HAP-1 (cell line): ENCODE measurements at regions not wholly inside any gene's neighbourhood (a gene's known extent, or its start where the extent isn't known, plus 50 kb on each side); places are given as distances from the start of the nearest gene placed in this dataset.
A peak's percentile ranks its signal among the peaks of the same experiment; 100 is the strongest.
"Not testable (repeated sequence)": the region's sequence is repeated elsewhere in the genome, so short reads cannot be mapped to it uniquely, and the experiment has no call there.

Experiments
- DNase-seq, 2 experiments: peaks; one replicate each; pipeline ENCODE4 v3.0.0-alpha.2; 2016 to 2020; ENCODE audit warnings: low spot score in 2 of 2
- H3K27me3 ChIP-seq: fragments of 250-450 bp; sonication (Bioruptor Pico); 2 replicates; pipeline ENCODE4 v1.5.1; 2020; ENCODE audit warnings: low read depth, mild to moderate bottlenecking, moderate library complexity
- H3K36me3 ChIP-seq: fragments of 250-450 bp; sonication (Bioruptor Pico); replicated peaks from 2 replicates; pipeline ENCODE4 v1.5.1; 2020; ENCODE audit warnings: mild to moderate bottlenecking
- H3K4me1 ChIP-seq: fragments of 250-450 bp; sonication (Bioruptor Pico); 2 replicates; pipeline ENCODE4 v1.5.1; 2020; ENCODE audit warnings: mild to moderate bottlenecking
- H3K4me3 ChIP-seq: fragments of 250-450 bp; sonication (Bioruptor Pico); 2 replicates; pipeline ENCODE4 v1.5.1; 2020; ENCODE audit warnings: mild to moderate bottlenecking, moderate library complexity
- H3K9me3 ChIP-seq: fragments of 250-450 bp; sonication (Bioruptor Pico); 2 replicates; pipeline ENCODE4 v1.5.1; 2020; ENCODE audit warnings: mild to moderate bottlenecking, moderate library complexity
- in situ Hi-C: fragments of 300-500 bp; cut with MboI; formaldehyde crosslinking; loops from 3 replicates; pipeline ENCODE4 v1.14.3; 2020; ENCODE audit warnings: low sequenced_read_pairs, inconsistent platforms, mixed read lengths

DNA sequence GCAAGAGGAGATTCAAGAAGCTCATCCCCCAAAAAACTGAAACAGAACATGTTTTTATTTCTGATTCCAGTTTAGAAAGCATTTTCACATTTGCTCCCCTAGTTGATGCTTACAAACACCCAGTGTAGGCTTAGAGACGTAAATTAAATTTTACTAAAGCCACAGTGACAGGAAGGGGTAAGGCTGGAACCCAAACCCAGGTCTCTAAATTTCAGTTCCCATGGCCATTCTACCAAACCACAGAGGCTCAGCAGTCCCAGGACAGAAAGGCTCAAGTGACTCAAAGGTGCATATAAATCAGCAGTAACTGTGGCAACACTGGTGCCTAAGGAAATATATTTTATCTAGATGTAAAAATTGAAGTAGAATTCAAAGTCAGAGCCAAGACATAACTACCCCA is 128.7 kb downstream of the CEP120 start:
- Histone ChIP-seq H3K4me3 (no peak overlapping the region), H3K4me1 (no peaks in the 10 kb centered on the region), H3K36me3 (no peaks in the 10 kb centered on the region), H3K27me3 (no peaks in the 10 kb centered on the region), H3K9me3 (no peaks in the 10 kb centered on the region)
- in situ Hi-C loops = no loop called here
- DNase-seq = no peak

DNA sequence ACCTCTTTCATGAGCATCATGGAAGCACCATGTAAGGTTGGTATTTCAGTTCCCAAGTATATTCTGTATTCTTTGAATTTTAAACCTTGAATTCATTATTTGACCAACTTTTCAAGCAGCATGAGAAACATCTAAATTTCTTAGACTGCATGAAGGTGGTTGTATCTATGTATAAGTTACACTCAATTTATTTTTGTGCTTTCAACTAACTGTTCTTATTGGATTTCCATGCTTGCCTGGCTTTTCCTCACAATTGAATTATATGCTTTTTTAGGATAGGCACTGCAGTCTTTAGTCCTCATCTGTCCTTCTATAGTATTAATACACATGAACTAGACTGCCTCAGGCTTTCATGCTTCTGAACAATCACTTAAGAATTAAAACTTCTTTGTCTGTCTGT is 134.0 kb downstream of the CEP120 start:
- no peaks in the 10 kb centered on the region for H3K4me1 ChIP-seq
- no peaks in the 10 kb centered on the region for H3K9me3 ChIP-seq
- H3K36me3 ChIP-seq = no peaks in the 10 kb centered on the region
- in situ Hi-C loops = no loop called here
- no peaks in the 10 kb centered on the region for H3K27me3 ChIP-seq
- no peak overlapping the region for H3K4me3 ChIP-seq
- DNase-seq = no peak

DNA sequence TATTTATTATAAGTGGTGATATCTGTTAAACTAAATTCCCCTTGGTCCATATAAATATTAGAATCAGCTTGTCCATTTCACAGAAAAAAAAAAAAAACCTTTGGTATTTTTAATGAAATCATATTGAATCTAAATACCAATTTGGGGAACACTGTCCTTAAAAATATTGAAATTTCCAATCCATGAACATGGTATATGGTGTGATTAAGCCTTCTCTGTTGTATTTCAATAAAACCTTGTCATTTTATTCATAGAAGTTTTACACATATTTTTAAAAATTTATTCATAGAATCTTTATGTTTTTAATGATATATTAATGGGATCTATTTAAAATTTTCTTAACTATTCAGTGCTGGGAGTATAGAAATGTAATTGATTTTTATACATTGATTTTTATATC is 135.3 kb downstream of the CEP120 start:
- no peaks in the 10 kb centered on the region for H3K9me3 ChIP-seq
- peaks cover 13% of the 10 kb centered on the region for H3K4me1 ChIP-seq
- in situ Hi-C loops = no loop called here
- H3K36me3 ChIP-seq = no peaks in the 10 kb centered on the region
- H3K4me3 ChIP-seq = no peak overlapping the region
- H3K27me3 ChIP-seq = no peaks in the 10 kb centered on the region
- DNase-seq = no peak

DNA sequence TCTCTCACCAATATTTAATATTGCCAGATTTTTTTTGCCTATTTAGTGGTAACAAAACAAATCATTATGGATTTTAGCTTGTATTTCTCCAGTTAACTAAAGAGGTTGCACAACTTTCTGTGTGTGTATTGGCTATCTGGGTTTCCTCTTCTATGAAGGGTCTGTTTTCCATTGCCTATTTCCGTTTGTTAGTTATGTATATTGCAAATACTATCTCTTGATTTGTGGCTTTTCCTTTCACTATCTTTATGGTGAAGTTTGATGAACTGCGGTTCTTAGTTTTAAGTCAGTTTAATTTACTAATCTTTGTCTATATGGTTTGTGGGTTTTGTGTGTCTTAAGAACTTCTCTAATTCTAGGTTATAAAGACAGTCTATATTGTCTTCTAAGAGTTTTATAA is 136.3 kb downstream of the CEP120 start:
- Histone ChIP-seq H3K27me3 (no peaks in the 10 kb centered on the region), H3K4me3 (no peak overlapping the region), H3K4me1 (peaks cover 20% of the 10 kb centered on the region), H3K36me3 (no peaks in the 10 kb centered on the region), H3K9me3 (no peaks in the 10 kb centered on the region)
- in situ Hi-C loops = no loop called here
- no peak for DNase-seq

DNA sequence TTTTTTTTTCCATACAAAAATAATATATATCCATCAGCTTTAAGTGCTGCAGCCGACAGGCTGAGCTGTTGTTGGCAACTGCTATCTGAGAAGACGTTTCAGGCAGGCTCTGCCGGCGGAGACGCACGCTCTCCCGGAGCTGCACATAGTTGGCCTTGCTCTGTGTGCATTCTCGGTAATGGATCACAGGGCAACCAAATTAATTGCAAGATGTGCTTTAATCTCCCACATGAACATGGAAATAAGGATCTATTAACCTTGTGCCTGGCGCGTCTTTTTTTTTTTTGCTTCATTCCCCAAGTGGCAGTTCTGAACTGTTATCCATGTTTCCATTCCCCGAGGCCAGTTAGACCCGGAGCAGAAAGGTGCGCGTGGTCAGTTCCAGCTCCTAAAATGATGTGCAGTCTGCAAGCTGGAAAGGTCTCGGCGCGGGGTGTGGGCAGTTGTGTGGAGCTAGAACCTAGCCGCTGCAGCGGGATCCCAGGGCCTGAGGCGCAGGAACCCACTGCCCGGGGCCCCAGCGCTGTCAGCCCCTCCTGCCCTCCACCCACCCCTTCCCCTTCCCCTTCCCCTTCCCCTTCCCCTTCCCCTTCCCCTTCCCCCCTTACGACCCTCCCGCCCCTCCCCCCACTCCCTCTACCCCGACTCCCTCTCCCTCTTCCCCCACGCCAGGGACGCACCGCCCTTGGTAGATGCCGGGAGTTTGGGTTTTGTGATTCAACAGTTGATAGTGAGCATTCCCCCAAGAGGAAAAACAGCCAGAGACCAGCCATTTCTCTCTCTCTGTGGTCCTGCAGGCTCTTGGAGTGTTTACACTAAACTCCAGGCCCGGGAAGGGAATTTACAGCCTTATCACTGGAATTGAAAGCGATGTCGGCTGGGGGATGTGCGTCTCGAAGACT is 137.8 kb downstream of the CEP120 start:
- in situ Hi-C loops = no loop called here
- DNase-seq = no peak
- Histone ChIP-seq H3K4me3 (no peak overlapping the region), H3K27me3 (no peaks in the 10 kb centered on the region), H3K9me3 (no peaks in the 10 kb centered on the region), H3K36me3 (no peaks in the 10 kb centered on the region), H3K4me1 (peaks cover 20% of the 10 kb centered on the region)

DNA sequence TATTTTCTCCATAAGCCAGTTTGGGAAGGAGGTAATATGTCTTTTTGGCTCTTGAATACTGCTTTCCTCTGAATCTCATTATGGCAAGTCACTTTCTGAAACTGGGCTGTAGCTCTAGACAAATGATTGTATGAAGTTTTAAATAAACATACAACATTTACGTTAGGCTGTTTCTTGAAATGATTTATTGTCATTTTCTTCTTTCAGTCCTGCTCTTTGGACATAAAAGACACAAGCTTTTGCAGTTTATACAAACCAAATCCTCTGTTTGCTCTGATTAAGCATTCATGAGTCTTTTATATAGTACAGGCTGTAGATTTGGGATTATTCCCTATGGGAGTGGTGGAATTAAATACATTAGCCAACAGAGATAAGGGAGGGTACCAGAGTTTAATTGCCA is 139.7 kb downstream of the CEP120 start:
- peaks cover 20% of the 10 kb centered on the region for H3K4me1 ChIP-seq
- DNase-seq = peak in 1 of 2 experiments; percentile 25
- in situ Hi-C loops = no loop called here
- no peak overlapping the region for H3K4me3 ChIP-seq
- no peaks in the 10 kb centered on the region for H3K36me3 ChIP-seq
- no peaks in the 10 kb centered on the region for H3K9me3 ChIP-seq
- H3K27me3 ChIP-seq = no peaks in the 10 kb centered on the region

DNA sequence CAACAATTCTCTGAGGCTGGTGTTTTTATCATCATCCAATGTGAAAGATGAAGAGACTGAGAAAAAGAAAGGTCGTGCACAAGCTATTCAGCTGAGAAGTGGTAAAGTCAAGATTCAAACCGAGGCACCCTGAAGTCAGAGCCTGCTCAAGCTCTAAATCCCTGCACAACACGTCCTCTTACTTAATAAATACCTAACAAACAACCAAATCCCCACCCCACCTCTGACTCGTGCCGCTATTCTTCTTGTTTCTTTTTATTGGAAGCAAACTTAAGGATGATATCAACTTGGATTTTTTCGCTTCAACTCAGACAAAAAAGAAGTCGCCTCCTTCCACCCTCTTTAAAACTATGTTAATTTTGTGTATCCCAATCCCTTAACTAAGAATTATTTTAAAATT is 140.2 kb downstream of the CEP120 start:
- H3K36me3 ChIP-seq = no peaks in the 10 kb centered on the region
- DNase-seq = peak; percentile 38 to 62
- in situ Hi-C loops = no loop called here
- no peaks in the 10 kb centered on the region for H3K9me3 ChIP-seq
- no peak overlapping the region for H3K4me3 ChIP-seq
- H3K4me1 ChIP-seq = peaks cover 20% of the 10 kb centered on the region
- no peaks in the 10 kb centered on the region for H3K27me3 ChIP-seq

DNA sequence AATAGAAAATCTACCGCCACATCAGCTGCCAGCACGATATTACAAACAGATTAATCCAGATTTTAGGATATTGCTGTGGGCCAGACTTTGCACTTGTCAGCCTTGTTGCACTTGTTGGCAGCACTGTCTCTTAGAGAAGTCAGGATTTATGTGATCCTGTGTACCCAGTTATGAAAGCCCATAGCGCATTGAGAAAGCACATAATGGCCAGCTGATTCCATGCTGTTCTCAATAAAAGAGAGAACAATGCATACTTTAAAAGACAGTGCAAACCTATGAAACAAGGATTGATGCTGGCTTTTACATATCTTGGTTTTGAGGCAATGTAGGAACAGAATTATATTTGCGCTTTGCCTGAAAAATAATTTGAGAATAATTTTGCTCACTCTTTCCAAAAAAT is 140.8 kb downstream of the CEP120 start:
- Histone ChIP-seq H3K4me3 (no peak overlapping the region), H3K4me1 (peaks cover 20% of the 10 kb centered on the region), H3K27me3 (no peaks in the 10 kb centered on the region), H3K9me3 (no peaks in the 10 kb centered on the region), H3K36me3 (no peaks in the 10 kb centered on the region)
- DNase-seq = peak; percentile 39 to 50
- in situ Hi-C loops = no loop called here

DNA sequence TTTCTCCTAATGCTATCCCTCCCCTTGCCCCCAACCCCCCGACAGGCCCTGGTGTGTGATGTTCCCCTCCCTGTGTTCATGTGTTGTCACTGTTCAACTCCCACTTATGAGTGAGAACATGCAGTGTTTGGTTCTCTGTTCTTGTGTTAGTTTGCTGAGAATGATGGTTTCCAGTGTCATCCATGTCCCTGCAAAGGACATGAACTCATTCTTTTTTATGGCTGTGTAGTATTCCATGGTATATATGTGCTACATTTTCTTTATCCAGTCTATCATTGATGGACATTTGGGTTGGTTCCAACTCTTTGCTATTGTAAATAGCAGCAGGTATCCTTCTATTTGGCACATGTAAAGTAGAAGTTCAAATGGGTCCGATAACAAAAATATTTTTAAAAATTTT is 142.3 kb downstream of the CEP120 start:
- H3K9me3 ChIP-seq, DNase-seq, in situ Hi-C loops, H3K4me3 ChIP-seq, H3K36me3 ChIP-seq, H3K27me3 ChIP-seq: not testable (repeated sequence)
- H3K4me1 ChIP-seq = peaks cover 20% of the 10 kb centered on the region

DNA sequence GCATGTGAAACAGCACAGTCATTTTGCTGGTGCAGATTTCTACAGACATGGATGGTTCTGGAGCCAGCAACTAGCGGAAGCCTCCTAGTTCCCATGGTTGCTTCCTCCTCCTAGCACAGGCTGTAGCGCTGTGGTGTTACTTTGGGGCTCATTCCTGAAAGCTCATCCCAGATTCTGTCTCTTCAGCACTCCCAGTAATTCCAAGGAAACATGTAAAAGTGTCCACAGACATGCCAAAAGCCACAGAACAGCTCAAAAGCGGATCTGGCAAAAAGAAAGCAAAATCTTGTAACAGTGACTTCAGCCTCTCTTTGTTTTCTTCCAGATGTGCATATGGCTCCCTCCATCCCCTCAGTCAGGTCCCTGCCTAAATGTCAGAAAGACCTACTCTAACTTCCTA is 144.1 kb downstream of the CEP120 start:
- H3K4me1 ChIP-seq = peaks cover 23% of the 10 kb centered on the region
- H3K4me3 ChIP-seq = no peak overlapping the region
- H3K9me3 ChIP-seq = no peaks in the 10 kb centered on the region
- no peaks in the 10 kb centered on the region for H3K36me3 ChIP-seq
- H3K27me3 ChIP-seq = no peaks in the 10 kb centered on the region
- in situ Hi-C loops = no loop called here
- DNase-seq = no peak

DNA sequence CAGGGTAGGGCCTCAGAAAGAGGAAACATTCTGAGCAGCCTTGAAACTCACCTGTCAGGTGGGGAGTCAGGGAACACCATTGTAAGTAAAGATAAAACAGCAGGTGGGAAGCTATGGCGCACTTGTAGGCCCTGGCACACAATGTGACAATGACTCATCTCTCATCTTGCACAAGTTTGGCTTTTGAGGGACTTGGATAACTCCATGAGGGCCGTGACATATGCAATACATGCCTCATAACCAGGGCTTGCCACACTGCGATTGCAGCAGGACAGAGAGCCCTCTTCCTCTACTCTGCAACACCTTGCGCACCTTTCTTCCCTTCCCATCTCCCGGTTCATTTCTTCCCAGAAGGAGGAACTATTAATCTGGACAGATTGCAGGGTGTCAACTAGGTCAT is 144.9 kb downstream of the CEP120 start:
- in situ Hi-C loops = no loop called here
- DNase-seq = no peak

DNA sequence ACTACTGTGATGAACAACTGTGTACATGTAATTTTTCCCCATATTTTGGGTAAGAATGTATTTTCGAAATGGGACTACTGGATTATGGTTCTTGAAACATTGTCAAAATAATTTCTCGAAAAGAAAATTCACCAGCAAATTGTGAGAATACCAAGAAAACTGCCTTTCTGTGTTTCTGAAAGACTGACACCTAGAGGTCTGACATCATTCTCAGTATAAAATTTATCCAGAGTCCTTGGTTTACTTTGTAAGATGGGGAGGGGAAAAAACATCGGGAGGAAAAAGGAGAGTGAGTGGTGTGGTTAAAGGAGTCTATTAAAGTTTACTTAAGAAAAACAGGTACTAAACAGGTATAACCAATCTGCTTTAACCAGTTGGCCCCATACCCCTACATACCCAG is 149.2 kb downstream of the CEP120 start:
- H3K9me3 ChIP-seq = no peaks in the 10 kb centered on the region
- no peaks in the 10 kb centered on the region for H3K27me3 ChIP-seq
- H3K4me3 ChIP-seq = no peak overlapping the region
- H3K36me3 ChIP-seq = no peaks in the 10 kb centered on the region
- in situ Hi-C loops = no loop called here
- peaks cover 3% of the 10 kb centered on the region; the same call in 1 of the 2 replicates for H3K4me1 ChIP-seq
- no peak for DNase-seq

More for the DNA sequence above, 144.9 kb downstream of the CEP120 start:
- no peaks in the 10 kb centered on the region for H3K36me3 ChIP-seq
- H3K4me1 ChIP-seq = peaks cover 15% of the 10 kb centered on the region
- no peaks in the 10 kb centered on the region for H3K9me3 ChIP-seq
- H3K4me3 ChIP-seq = no peak overlapping the region
- no peaks in the 10 kb centered on the region for H3K27me3 ChIP-seq

DNA sequence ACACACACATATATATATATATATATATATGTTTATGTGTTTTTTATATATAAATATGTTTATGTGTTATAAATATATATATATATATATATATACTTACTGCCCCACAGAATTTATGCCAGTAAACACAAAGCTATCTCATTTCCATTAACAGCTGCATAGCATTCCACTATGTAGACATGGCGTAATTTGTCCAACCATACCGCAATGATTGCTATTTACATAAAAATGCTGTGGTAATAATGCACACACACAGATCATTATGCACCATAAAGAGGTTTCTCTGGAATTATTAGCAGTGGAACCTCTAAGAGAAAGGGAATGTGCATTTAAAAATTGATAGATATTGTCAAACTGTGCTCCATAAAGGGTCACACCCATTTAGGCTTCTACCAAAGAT is 150.1 kb downstream of the CEP120 start:
- Histone ChIP-seq H3K27me3 (no peaks in the 10 kb centered on the region), H3K9me3 (no peaks in the 10 kb centered on the region), H3K4me3 (no peak overlapping the region), H3K36me3 (no peaks in the 10 kb centered on the region), H3K4me1 (peaks cover 3% of the 10 kb centered on the region; the same call in 1 of the 2 replicates)
- no peak for DNase-seq
- in situ Hi-C loops = no loop called here

DNA sequence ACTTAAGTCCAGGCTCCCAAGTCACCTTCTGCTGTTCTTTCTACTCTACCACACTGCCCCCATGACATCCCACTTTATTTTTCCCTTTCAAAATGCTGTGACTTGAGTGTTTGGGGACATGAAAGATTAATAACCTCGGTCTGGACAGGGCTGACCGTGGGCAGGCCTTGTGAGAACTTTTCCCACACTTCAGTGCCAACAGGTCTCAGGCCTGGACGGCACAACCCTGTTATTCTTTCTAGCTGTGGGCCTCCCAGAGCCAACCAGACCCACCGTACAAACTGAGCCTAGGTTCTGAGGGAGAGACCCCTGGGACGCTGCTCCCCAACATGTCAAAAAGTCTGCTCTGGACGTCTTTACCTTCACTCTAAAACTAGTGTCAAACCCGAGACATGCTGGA is 153.4 kb downstream of the CEP120 start:
- in situ Hi-C loops = no loop called here
- no peaks in the 10 kb centered on the region for H3K27me3 ChIP-seq

DNA sequence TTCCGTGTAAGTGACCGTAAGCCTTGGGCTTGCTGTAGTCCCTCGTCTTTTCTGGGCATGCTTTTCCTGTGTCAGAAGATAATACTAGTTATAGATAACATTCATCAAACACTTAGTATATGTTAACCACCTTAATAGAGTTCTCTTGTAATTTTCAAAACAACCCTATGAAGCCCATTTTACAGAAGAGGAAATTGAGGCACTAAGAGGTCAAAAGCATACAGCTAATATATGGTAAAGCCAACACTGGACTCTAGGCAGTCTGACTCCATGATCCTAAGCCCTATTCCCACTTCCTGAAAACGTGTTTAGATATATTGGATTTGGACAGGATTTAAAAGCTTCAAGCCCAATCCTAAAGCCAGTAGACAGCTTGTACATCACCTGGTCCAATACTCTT is 153.8 kb downstream of the CEP120 start:
- Histone ChIP-seq H3K9me3 (no peaks in the 10 kb centered on the region), H3K27me3 (no peaks in the 10 kb centered on the region), H3K4me1 (peaks cover 3% of the 10 kb centered on the region), H3K36me3 (no peaks in the 10 kb centered on the region), H3K4me3 (no peak overlapping the region)
- in situ Hi-C loops = no loop called here
- no peak for DNase-seq

More for the DNA sequence above, 153.4 kb downstream of the CEP120 start:
- no peak for DNase-seq
- Histone ChIP-seq H3K36me3 (no peaks in the 10 kb centered on the region), H3K9me3 (no peaks in the 10 kb centered on the region), H3K4me3 (no peak overlapping the region), H3K4me1 (no peaks in the 10 kb centered on the region)
